Endothelial cell of umbilical vein (primary cell): ENCODE measurements at regions not wholly inside any gene's neighbourhood (a gene's known extent, or its start where the extent isn't known, plus 50 kb on each side); places are given as distances from the start of the nearest gene placed in this dataset.

ENCODE experiments used
- BruUV-seq: library from RNA; stranded (reverse); fragments of 400-500 nt; replicated peaks from 2 replicates; lab custom pipeline; 2021; lab: Mats Ljungman, UMichigan
- CTCF ChIA-PET: fragments of 300-600, 350-600 bp; sonication (Branson Sonifier 250); formaldehyde crosslinking; loops from one replicate; lab custom pipeline; 2021; ENCODE audit warnings: antibody characterized with exemption, inconsistent platforms; lab: Charles Lee
- POLR2A ChIA-PET: fragments of 300-600, 350-600 bp; sonication (Branson Sonifier 250); formaldehyde crosslinking; loops from one replicate; lab custom pipeline; 2021; ENCODE audit warnings: antibody characterized with exemption, inconsistent platforms; lab: Charles Lee
- DNase-seq: peaks from one replicate; pipeline ENCODE4 v3.0.0-alpha.2; 2011; ENCODE audit warnings: low read depth, low spot score
- FAIRE-seq: peaks from 2 replicates; lab custom pipeline; 2011; peaks lifted over from hg19 to GRCh38; lab: Jason Lieb, UNC
- H2AFZ ChIP-seq: 2 replicates; pipeline ENCODE4 v1.6.0; 2012; ENCODE audit warnings: low read depth, low read length, control low read depth, inconsistent platforms
- H3K27ac ChIP-seq: 2 replicates; pipeline ENCODE4 v1.5.1; 2011; ENCODE audit warnings: low read depth, mild to moderate bottlenecking, control low read depth, low read length, moderate library complexity; ENCODE audit not compliant: insufficient read depth
- H3K27me3 ChIP-seq, 2 experiments: 2 replicates each; pipeline versions ENCODE4 v1.6.0 to v1.6.1; 2011; ENCODE audit warnings: low read length in 2 of 2, mixed read lengths in 1 of 2; ENCODE audit not compliant: control insufficient read depth in 2 of 2, insufficient read depth in 2 of 2
- H3K36me3 ChIP-seq, 2 experiments: 2 replicates in 1 of 2; 3 replicates in 1 of 2; pipeline ENCODE4 v1.5.1; 2011; ENCODE audit warnings: low read length in 2 of 2, mild to moderate bottlenecking in 1 of 2, moderate library complexity in 1 of 2; ENCODE audit not compliant: control insufficient read depth in 2 of 2, insufficient read depth in 2 of 2; ENCODE audit errors: extremely low read depth in 1 of 2
- H3K4me1 ChIP-seq: 3 replicates; pipeline ENCODE4 v1.5.1; 2011; ENCODE audit warnings: mild to moderate bottlenecking, low read length; ENCODE audit not compliant: control insufficient read depth, insufficient read depth; ENCODE audit errors: extremely low read depth
- H3K4me2 ChIP-seq: 2 replicates; pipeline ENCODE4 v1.6.1; 2011; ENCODE audit warnings: low read length, control low read depth, mixed read lengths; ENCODE audit not compliant: insufficient read depth
- H3K4me3 ChIP-seq, 3 experiments: fragments of 200-600 bp in 1 of 3; sonication (generic), shearing (Covaris generic) in 1 of 3; replicated peaks in 1 of 3; 2 replicates each; pipeline ENCODE4 v1.5.1; 2011 to 2016; ENCODE audit warnings: control low read depth in 3 of 3, low read length in 3 of 3, mild to moderate bottlenecking in 2 of 3, inconsistent platforms in 1 of 3, low read depth in 1 of 3, moderate library complexity in 1 of 3; ENCODE audit not compliant: insufficient read depth in 1 of 3
- H3K79me2 ChIP-seq: 2 replicates; pipeline ENCODE4 v1.6.0; 2012; ENCODE audit warnings: low read length, inconsistent platforms; ENCODE audit not compliant: control insufficient read depth, insufficient read depth
- H3K9ac ChIP-seq: replicated peaks from 2 replicates; pipeline ENCODE3; 2011; ENCODE audit warnings: low read length, control low read depth; ENCODE audit not compliant: insufficient read depth; ENCODE audit errors: extremely low read depth
- H3K9me1 ChIP-seq: replicated peaks from 3 replicates; pipeline ENCODE4 v1.6.0; 2011; ENCODE audit warnings: mild to moderate bottlenecking, low read length; ENCODE audit not compliant: control insufficient read depth, insufficient read depth; ENCODE audit errors: extremely low read depth
- H3K9me3 ChIP-seq: replicated peaks from 2 replicates; pipeline ENCODE4 v1.5.1; 2012; ENCODE audit warnings: low read length, inconsistent platforms; ENCODE audit not compliant: control insufficient read depth, insufficient read depth
- H4K20me1 ChIP-seq: replicated peaks from 2 replicates; pipeline ENCODE3; 2011; ENCODE audit warnings: mild to moderate bottlenecking, low read length; ENCODE audit not compliant: control insufficient read depth, insufficient read depth; ENCODE audit errors: extremely low read depth
- CTCF ChIP-seq, 2 donors: IDR thresholded peaks; 1 replicate in 1 of 2; 2 replicates in 1 of 2; pipeline ENCODE4 v1.5.1; 2011; ENCODE audit warnings: low read length in 2 of 2, mild to moderate bottlenecking in 2 of 2, moderate library complexity in 2 of 2, control low read depth in 1 of 2, inconsistent platforms in 1 of 2, low read depth in 1 of 2; ENCODE audit not compliant: insufficient read depth in 1 of 2; ENCODE audit errors: extremely low read depth in 1 of 2
- EZH2 ChIP-seq: IDR thresholded peaks from 2 replicates; pipeline ENCODE4 v1.6.1; 2012; ENCODE audit warnings: borderline replicate concordance, low read depth, mild to moderate bottlenecking, moderate library complexity, low read length, inconsistent platforms; ENCODE audit not compliant: severe bottlenecking
- MYC ChIP-seq: IDR thresholded peaks from one replicate; pipeline ENCODE4 v1.6.1; 2011; ENCODE audit warnings: mild to moderate bottlenecking, low read depth, low read length
- dilution Hi-C: fragments of 300-500 bp; cut with MboI; formaldehyde crosslinking; loops from one replicate; pipeline ENCODE4 v1.15.0; 2019; ENCODE audit warnings: low sequenced_read_pairs; ENCODE audit not compliant: extremely low pct_ligation_motif_present
- intact Hi-C: fragments of 100-400 bp; cut with micrococcal nuclease; formaldehyde crosslinking; loops from one replicate; pipeline ENCODE4 v1.10.0; 2022

GRCh38 chr6:25125736-25126135 lies 153.4 kb upstream of the CARMIL1 start:
- H4K20me1 ChIP-seq = no peaks in the 10 kb centered on the region
- CTCF ChIA-PET = no interaction called here
- BruUV-seq = no TSS peak
- H3K27me3 ChIP-seq = no peaks in the 10 kb centered on the region
- H3K36me3 ChIP-seq = no peaks in the 10 kb centered on the region
- intact Hi-C loops (no loop called here), dilution Hi-C loops (no loop called here)
- no peaks in the 10 kb centered on the region for H3K9me1 ChIP-seq
- no peaks in the 10 kb centered on the region for H3K9me3 ChIP-seq
- no peak overlapping the region for H3K4me2 ChIP-seq
- DNase-seq = no peak
- peaks cover 10% of the 10 kb centered on the region for H3K4me1 ChIP-seq
- H3K79me2 ChIP-seq = no peaks in the 10 kb centered on the region
- FAIRE-seq = no peak
- no peak overlapping the region for H2AFZ ChIP-seq
- no peak overlapping the region for H3K27ac ChIP-seq
- H3K9ac ChIP-seq = no peak overlapping the region
- POLR2A ChIA-PET = no interaction called here
- H3K4me3 ChIP-seq = no peak overlapping the region
- TF ChIP-seq MYC (no peak), CTCF (IDR thresholded peaks at IDR 0.05; ENCODE audit: extremely low read depth in 1 of 2, insufficient read depth in 1 of 2, low read depth in 1 of 2, low read length in 2 of 2) (no peak)

- DNase-seq (no peak), FAIRE-seq (no peak)
- intact Hi-C loops = no loop called here
- no peaks in the 10 kb centered on the region for H3K36me3 ChIP-seq
- H3K9ac ChIP-seq = no peak overlapping the region
- H3K27ac ChIP-seq = no peak overlapping the region
- no peaks in the 10 kb centered on the region for H4K20me1 ChIP-seq
- no peaks in the 10 kb centered on the region for H3K9me3 ChIP-seq
- ChIA-PET CTCF (interaction anchor here (0.6 to 1.2 kb wide), 4 partner anchors 12 to 285 kb away, joined by 3 to 4 read pairs (median 4); no protein-coding TSS in a partner anchor), POLR2A (no interaction called here)
- H3K9me1 ChIP-seq = no peaks in the 10 kb centered on the region
- H3K4me2 ChIP-seq = no peak overlapping the region
- H3K27me3 ChIP-seq = no peaks in the 10 kb centered on the region
- H3K4me1 ChIP-seq = peaks cover 1% of the 10 kb centered on the region
- no peak overlapping the region for H2AFZ ChIP-seq
- TF ChIP-seq EZH2 = no peak
- no peaks in the 10 kb centered on the region for H3K79me2 ChIP-seq
- no TSS peak for BruUV-seq
- no peak overlapping the region for H3K4me3 ChIP-seq
- dilution Hi-C loops = no loop called here
Observed at GRCh38 chr6:25127076-25127837, 151.9 kb upstream of the CARMIL1 start.
